ES-I3 (cell line): ENCODE measurements at regions not wholly inside any gene's neighbourhood (a gene's known extent, or its start where the extent isn't known, plus 50 kb on each side); places are given as distances from the start of the nearest gene placed in this dataset.

Experiments used
- H3K36me3 ChIP-seq: 2 replicates; pipeline ENCODE4 v1.6.1; 2013; ENCODE audit warnings: mild to moderate bottlenecking, low read length, control low read depth, moderate library complexity; ENCODE audit not compliant: insufficient read depth
- H3K4me1 ChIP-seq: 2 replicates; pipeline ENCODE4 v1.6.1; 2013; ENCODE audit warnings: mild to moderate bottlenecking, control low read depth, low read length; ENCODE audit not compliant: insufficient read depth
- H3K9ac ChIP-seq: 2 replicates; pipeline ENCODE4 v1.6.1; 2013; ENCODE audit warnings: low read depth, mild to moderate bottlenecking, low read length, moderate library complexity
- H3K9me3 ChIP-seq: 2 replicates; pipeline ENCODE4 v1.6.1; 2013; ENCODE audit warnings: mild to moderate bottlenecking, low read length, moderate library complexity; ENCODE audit not compliant: control insufficient read depth, insufficient read depth

DNA sequence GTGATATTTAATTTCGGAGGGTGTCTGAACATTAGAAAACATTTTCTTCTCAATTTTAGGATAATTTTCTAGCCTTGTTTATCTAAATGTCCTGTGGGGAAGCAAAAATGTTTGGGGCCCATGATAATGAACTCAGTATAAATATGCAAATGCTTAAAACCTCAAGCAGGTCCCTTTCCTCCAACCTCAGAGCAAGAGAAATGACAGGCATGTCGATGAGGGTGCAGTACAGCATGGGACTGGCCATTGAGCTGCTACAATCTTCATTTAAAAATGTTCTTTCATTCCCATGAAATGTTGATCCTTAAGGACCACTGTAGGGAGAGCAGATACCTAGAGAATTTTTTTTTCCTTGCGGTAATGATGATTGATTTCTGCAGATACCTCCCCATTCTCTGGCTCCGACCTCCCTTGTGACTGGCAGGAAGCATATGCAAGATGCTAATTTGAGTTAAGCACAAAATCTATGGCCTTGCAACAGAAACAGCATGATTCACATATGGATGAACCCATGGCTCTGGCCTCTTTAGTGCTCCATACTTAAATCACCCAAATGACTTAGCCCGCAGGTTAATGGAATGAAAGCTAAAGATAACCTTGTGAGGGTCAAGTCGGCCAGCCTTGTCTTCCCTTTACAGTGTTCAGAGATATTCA, 243.3 kb downstream of the SOX4 start:
- H3K36me3 ChIP-seq: no peaks in the 10 kb centered on the region
- H3K9ac ChIP-seq: no peak overlapping the region
- H3K4me1 ChIP-seq: peaks cover 29% of the 10 kb centered on the region
- H3K9me3 ChIP-seq: no peaks in the 10 kb centered on the region

DNA sequence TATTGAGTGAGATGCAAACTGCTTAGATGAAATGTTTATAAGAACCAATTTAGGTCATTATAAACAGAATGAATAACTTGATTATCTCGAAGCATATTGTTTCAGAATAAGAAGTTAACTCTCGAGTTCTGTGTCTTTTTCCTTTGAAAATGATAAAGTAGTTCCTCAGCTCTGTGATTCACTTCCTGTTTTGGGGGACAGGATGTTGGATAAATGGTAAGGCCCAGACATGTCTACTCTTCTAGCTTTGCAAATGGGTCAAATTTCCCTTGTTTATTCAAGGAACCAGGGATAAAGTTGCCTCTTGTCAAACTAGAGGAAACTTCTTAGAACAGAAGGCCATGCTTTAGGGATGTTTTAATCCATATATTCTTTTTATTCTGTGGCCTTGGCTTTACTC, 246.9 kb downstream of the SOX4 start:
- Histone ChIP-seq H3K9me3 (no peaks in the 10 kb centered on the region), H3K36me3 (no peaks in the 10 kb centered on the region), H3K4me1 (peaks cover 41% of the 10 kb centered on the region), H3K9ac (no peak overlapping the region)

DNA sequence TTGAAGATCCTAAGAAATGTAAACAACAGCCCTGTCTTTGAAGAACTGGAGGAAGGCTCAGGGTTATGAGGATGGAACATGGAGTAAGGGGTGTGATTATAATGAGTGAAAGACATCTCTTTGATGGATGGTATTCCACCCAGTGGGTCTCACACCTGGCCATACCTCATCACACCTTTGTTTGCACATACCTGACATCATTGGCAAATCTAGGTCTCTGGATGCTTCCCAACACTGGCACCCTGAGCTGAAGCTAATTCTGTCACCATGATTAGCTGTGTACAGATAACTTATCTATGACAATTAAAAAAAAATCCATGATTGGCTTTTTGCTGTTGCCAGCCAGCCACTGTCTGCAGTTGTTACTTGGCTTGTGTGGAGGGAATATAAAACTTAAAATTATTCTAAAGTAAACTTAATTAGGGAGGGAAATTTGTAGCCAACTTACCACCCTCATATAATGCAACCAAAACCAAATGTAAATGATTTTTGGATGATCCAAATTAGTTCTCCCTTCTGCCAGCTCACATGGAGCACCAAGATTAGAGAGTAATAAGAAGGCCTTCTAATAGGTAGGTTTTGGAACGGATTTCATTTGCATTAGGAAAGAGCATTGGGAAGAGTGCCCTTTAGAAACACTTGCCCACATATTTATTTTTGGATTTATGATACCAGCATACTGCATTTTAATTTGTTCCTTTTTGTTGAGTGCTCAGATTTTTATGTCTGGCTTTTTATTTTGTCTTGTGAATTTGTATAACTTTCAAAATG, 249.5 kb downstream of the SOX4 start:
- Histone ChIP-seq H3K36me3 (no peaks in the 10 kb centered on the region), H3K4me1 (peaks cover 35% of the 10 kb centered on the region)

DNA sequence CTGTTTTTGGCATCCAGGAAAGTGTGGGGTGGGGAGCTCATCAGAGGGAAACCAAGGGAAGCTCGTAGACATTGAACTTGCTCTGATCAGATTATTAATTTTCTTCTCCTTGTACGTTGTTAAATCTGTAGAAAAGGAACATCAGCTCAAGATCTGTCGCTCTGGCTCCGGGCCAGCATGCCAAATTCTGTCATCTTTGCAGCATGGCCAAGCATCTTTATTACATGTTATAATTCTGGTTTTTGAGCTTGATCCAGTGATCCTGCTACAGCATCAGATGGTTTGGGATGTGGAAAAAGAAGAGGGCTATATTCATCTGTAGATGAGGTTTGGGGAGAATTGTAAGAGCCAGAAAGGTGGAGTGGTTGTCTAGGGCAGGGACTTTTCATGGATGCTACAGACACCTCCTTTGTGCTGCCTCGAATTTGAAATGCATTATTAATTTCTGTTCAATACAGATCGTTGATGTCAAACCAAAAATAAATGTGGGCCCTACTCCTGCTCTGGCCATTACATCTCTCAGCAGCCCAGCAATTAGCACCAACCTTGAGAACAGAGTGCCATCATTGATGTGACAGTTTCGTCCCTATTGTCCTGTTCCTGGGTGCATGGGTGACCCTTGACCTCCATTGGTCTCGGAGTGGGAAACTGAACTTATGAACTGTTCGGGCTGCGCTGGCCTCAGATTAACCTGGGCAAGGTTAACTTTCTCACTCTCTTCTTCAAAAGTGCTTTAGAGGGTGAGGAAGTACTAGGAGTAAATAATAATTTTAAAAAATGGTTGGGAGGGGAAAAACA, 250.8 kb downstream of the SOX4 start:
- Histone ChIP-seq H3K36me3 (no peaks in the 10 kb centered on the region; the same call in 1 of the 2 replicates), H3K4me1 (peaks cover 35% of the 10 kb centered on the region), H3K9ac (no peak overlapping the region), H3K9me3 (no peaks in the 10 kb centered on the region)

More for the DNA sequence above, 249.5 kb downstream of the SOX4 start:
- Histone ChIP-seq H3K9ac (no peak overlapping the region), H3K9me3 (no peaks in the 10 kb centered on the region)

DNA sequence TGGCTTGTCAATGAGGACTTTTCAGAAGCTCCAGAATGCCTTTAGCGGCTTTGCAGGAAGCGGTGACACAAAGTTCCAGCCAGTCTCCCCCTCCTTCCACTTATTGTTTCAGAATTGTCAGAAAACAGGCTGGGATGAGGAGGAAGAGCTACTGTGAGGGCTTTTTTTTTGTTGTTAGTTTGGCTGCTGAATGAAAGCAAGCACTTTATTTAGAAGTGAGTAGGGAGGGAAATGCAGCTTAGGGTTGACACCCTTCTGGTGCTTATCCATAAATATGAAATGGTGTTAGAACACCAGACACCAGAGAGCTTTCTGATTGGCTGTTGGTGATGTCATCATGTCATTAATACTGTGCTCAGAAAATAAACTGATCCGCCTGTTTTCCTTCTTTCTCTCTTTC, 251.5 kb downstream of the SOX4 start:
- H3K36me3 ChIP-seq: no peaks in the 10 kb centered on the region; the same call in 1 of the 2 replicates
- peaks cover 35% of the 10 kb centered on the region for H3K4me1 ChIP-seq
- H3K9me3 ChIP-seq: no peaks in the 10 kb centered on the region
- H3K9ac ChIP-seq: no peak overlapping the region

DNA sequence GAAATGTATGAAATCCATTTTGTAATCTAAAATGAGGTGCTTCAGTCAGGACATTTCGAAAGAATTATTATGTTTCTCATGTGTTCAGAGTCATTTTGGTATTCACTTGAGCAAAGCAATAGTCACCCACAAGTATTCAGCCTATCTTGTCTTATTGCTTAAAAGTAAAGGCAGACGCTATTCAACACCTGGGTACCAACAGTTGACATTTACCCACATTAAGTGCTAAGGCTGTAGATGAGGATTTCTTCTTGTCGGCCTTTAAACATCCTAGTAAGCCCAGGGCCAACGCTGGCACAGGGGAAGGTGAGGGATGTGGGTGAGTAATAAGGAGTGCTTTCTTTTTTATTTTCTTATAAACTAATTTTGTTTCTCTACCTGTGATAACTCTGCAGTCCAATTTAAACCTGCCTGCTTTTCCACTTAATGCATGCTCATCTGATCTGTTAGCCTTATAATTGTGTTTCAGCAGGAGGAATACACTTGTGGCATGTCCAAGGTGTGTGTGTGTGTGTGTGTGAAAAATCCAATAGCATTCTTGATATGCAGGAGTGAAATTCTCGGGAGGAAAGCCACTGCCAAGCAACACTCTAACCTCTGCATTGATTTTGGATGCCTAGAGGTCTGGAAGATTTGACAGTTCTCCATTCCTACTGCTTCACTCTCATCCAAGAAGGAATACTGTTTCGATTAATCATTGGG, 252.0 kb downstream of the SOX4 start:
- Histone ChIP-seq H3K9me3 (no peaks in the 10 kb centered on the region), H3K36me3 (no peaks in the 10 kb centered on the region; the same call in 1 of the 2 replicates), H3K9ac (no peak overlapping the region), H3K4me1 (peaks cover 30% of the 10 kb centered on the region)

DNA sequence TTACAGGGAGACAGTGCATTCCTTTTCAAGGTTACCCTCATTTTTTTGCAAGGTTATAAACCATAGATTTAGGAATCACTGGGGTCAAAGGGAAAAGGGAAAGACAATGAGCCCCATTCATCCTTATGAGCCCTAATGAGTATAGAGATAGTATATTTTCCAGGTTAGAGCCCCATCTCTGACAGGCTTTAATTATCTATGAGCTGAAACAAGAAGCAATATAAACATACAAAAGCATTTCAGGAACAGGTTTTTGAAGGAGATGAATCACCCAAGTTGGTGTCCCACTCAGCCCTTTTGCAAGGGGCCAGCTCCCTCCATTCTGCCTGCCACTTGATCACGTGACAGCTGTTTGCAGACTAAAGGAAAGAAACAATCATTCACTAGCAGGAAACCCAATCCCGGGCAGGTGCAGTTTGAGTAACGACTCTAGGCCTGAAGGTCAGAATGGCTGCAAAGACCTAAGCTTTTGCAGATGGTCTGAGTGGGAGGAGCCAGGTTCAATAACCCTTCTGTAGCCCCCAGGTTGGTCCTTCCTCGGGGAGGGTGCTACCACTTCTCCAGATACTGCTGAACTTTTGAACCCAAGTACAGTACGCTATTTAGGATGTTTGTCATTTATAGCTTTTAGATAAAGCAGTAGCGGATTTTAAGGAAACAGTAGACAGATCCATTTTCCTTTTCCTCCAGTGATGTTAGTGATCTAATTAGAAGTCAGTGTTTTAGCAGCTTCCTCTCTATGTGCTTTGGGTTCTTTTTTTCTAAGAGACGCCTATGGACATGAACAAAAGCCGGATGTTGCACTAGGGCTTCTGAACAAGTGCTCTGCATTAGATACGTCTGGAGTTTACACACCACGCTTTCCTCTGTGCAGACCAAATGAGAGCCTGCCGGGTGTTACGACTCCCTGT, 253.2 kb downstream of the SOX4 start:
- Histone ChIP-seq H3K9me3 (no peaks in the 10 kb centered on the region), H3K4me1 (peaks cover 30% of the 10 kb centered on the region), H3K36me3 (no peaks in the 10 kb centered on the region; the same call in 1 of the 2 replicates), H3K9ac (no peak overlapping the region)

DNA sequence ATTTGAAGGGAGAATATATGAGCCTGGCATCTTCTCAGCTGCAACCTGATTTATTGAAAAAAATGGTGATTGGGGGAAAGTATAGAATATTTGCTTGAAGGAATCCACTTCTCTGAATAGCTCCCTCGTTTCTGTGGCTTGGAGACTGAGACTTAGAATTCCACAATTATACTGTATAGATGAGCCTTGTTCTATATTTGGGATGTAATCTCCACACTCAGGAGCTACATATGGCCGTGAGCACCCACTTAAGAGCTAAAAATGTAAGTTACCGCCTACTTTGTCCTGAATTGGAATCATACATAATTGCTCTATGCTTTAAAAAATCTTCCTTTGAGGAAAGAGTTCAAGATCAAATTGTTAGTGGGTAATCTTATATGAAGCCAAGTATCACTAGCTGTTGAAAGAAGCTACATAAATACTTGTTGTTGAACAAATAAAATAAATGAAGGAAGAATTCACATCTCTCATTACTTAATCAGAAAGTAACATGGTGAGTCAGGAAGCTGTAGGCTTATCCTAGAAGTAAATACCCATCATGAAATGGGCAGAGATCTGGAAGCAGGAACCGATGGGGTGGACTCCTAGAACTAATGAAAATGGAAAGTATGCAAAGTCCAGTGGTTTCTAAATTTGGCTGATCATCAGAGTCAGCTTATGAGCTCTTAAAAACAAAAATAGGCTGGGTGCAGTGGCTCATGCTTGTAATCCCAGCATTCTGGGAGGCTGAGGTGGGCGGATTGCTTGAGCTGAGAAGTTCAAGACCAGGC, 254.3 kb downstream of the SOX4 start:
- Histone ChIP-seq H3K9ac (no peak overlapping the region), H3K4me1 (peaks cover 27% of the 10 kb centered on the region), H3K9me3 (no peaks in the 10 kb centered on the region), H3K36me3 (no peaks in the 10 kb centered on the region; the same call in 1 of the 2 replicates)

DNA sequence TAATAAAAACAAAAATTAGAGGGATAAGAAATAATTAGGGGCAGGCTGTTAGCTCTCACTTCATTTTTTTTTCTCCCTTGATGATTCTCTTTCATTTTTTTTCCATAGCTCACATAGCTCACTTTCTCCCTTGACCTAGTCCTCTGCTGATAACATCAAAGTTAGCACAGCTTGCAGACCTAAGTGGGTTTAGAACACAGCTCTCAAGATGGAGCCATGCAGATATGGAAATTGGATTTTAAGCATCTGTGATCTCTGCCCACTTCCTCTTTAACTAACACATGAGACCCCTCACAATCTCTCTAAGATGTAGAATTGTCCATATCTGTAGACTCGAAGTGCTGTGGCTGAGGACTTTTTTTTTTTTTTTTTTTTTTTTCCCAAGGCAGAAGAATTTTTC, 257.1 kb downstream of the SOX4 start:
- no peaks in the 10 kb centered on the region for H3K9me3 ChIP-seq
- H3K4me1 ChIP-seq: peaks cover 14% of the 10 kb centered on the region
- H3K9ac ChIP-seq: no peak overlapping the region
- H3K36me3 ChIP-seq: no peaks in the 10 kb centered on the region; the same call in 1 of the 2 replicates

DNA sequence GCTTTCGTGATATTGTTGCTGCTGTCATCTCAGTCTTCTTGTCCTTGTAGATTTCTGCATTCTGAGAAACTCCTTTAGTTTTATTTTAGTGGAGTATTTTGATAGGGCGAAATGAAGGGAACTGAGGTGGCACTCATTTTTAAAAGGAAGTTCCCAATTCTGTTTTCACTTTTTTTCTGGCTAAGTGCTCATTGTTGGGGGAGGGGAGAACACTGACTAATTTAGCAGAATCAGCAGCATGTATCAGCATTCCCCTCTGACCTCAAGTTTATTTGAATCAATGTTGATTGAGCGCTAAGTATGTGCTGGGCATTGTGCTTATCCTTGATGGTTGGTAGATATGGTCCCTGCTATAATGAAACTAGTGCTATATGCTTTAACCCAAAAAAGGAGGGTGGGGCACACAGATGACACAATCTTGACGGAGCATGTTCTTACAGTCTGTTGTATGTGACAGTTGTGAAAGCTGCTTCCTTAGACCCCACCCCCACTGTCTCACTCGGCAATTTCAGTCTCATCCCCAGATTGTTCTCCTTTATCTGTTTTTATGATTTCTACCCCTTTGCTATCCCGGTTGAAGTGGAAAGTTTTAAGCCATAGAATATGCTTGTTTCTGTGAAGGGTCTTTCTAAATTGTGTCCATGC, 262.4 kb downstream of the SOX4 start:
- peaks cover 4% of the 10 kb centered on the region; the same call in 1 of the 2 replicates for H3K4me1 ChIP-seq
- peaks cover 7% of the 10 kb centered on the region for H3K36me3 ChIP-seq
- no peak overlapping the region for H3K9ac ChIP-seq
- no peaks in the 10 kb centered on the region for H3K9me3 ChIP-seq

DNA sequence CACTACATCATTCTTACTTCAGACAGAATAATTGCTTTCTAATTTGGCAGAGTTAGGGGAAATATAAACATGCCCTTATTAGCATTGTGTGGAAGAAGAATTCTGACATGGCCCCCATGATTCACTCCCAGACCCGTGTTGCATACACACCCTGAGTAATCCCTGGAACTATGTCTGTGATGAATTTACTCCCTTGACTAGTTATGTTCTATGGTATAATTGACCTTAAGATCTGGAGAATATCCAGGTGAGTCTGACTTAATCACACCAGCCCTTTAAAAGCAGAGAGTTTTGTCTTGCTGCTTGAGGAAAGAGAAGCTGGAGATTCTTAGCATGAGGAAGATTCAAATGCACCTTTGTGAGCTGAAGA, 262.9 kb downstream of the SOX4 start:
- Histone ChIP-seq H3K4me1 (peaks cover 4% of the 10 kb centered on the region; the same call in 1 of the 2 replicates), H3K9me3 (no peaks in the 10 kb centered on the region), H3K36me3 (peaks cover 7% of the 10 kb centered on the region)

DNA sequence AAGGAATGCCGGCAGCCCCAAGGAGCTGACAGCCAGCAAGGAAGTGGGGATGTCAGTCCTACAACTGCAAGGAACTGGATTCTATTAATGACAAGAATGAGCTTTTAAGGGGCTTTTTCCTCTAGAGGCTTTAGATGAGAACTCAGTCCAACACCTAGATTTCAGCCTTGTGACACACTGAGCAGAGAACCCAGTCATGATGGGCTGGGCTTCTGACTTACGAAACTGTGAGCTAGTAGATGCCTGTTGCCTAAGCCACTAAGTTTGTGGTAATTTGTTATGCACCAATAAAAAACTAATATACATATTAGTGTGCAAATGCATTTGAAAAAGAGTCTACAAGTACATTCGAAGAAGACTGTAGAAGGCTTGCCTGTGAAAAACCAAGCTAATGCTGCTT, 263.3 kb downstream of the SOX4 start:
- peaks cover 7% of the 10 kb centered on the region for H3K36me3 ChIP-seq
- H3K4me1 ChIP-seq: peaks cover 4% of the 10 kb centered on the region; the same call in 1 of the 2 replicates
- no peak overlapping the region for H3K9ac ChIP-seq
- H3K9me3 ChIP-seq: no peaks in the 10 kb centered on the region

More for the DNA sequence above, 262.9 kb downstream of the SOX4 start:
- H3K9ac ChIP-seq: no peak overlapping the region
